ENCODE measurements at regions not wholly inside any gene's neighbourhood (a gene's known extent, or its start where the extent isn't known, plus 50 kb on each side); places are given as distances from the start of the nearest gene placed in this dataset.

DNA sequence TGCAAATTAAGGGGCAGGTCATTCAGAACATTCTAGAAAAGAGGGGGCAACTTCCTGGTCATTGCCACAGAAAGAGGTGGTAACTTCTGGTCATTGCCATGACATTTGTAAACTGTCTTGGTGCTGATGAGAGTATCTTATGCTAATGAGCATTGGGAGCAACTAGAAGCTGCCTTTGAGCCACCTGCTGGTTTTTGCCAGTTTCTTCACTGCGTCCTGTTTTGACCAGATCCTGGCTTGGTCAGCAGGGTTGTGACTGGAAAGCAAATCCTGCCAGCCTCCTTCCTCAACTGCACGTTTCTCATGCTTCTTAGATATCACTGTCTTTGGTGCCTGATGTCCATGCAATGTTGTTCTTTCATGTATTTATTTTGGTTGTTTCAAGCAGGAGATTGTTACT, 53.2 kb upstream of the SPATA31C2 start:
- intact Hi-C loops (cut with DNase I): no loop called here
- DNase-seq (ENCODE audit: low spot score): no peak

GRCh38 chr9:88189371-88189770, 51.1 kb upstream of the SPATA31C2 start:
- intact Hi-C loops (cut with DNase I): no loop called here
- DNase-seq (ENCODE audit: low spot score): no peak
